Mucosa of rectum (tissue), 2 donors: ENCODE measurements at regions not wholly inside any gene's neighbourhood (a gene's known extent, or its start where the extent isn't known, plus 50 kb on each side); places are given as distances from the start of the nearest gene placed in this dataset.
"Not testable (repeated sequence)": the region's sequence is repeated elsewhere in the genome, so short reads cannot be mapped to it uniquely, and the experiment has no call there.

ENCODE experiments used
- H3K27ac ChIP-seq, 2 donors: one replicate each; pipeline ENCODE4 v1.7.0; 2013; ENCODE audit warnings: inconsistent platforms in 2 of 2, low read depth in 2 of 2, low read length in 2 of 2
- H3K27me3 ChIP-seq, 2 donors: one replicate each; pipeline ENCODE4 v1.7.0; 2013; ENCODE audit warnings: low read length in 2 of 2; ENCODE audit not compliant: control insufficient read depth in 2 of 2, insufficient read depth in 2 of 2
- H3K36me3 ChIP-seq, 2 donors: one replicate each; pipeline ENCODE4 v1.7.0; 2013; ENCODE audit warnings: low read length in 2 of 2; ENCODE audit not compliant: control insufficient read depth in 2 of 2, insufficient read depth in 2 of 2
- H3K4me1 ChIP-seq, 2 donors: one replicate each; pipeline ENCODE4 v1.7.0; 2013; ENCODE audit warnings: low read length in 2 of 2, mild to moderate bottlenecking in 1 of 2; ENCODE audit not compliant: control insufficient read depth in 2 of 2, insufficient read depth in 2 of 2
- H3K4me3 ChIP-seq, 2 donors: one replicate each; pipeline ENCODE4 v1.7.0; 2013; ENCODE audit warnings: low read length in 2 of 2
- H3K9ac ChIP-seq, 2 donors: one replicate each; pipeline ENCODE4 v1.7.0; 2013; ENCODE audit warnings: low read length in 2 of 2, low read depth in 1 of 2, mild to moderate bottlenecking in 1 of 2
- H3K9me3 ChIP-seq, 2 donors: one replicate each; pipeline ENCODE4 v1.7.0; 2013; ENCODE audit warnings: low read length in 2 of 2; ENCODE audit not compliant: control insufficient read depth in 2 of 2
- donor health status: healthy.
- donor health status: Normal muscosa, but diverticular disease.

DNA sequence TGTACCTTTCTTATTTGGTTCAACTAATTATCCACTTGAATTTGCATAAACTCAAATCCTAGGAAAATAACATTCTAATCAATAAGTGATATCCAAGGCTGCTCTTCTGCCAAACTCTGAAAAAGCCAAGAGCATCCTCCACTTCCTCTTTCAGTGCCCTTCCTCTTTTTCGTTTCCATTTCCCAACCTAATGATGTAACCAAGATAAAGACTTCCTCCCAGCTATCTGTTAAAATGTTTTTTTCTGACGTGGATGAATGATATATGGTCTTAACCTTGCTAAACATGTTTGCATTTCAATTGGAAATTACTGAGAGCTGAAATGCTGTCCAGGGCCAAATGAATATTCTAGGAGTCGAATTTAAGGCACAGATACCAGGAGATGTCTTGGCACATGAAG is 459.5 kb upstream of the PDE3A start:
- Histone ChIP-seq H3K9ac (no peak overlapping the region), H3K9me3 (no peaks in the 10 kb centered on the region), H3K4me3 (no peak overlapping the region), H3K27me3 (no peaks in the 10 kb centered on the region), H3K27ac (no peak overlapping the region), H3K4me1 (no peaks in the 10 kb centered on the region), H3K36me3 (no peaks in the 10 kb centered on the region)

DNA sequence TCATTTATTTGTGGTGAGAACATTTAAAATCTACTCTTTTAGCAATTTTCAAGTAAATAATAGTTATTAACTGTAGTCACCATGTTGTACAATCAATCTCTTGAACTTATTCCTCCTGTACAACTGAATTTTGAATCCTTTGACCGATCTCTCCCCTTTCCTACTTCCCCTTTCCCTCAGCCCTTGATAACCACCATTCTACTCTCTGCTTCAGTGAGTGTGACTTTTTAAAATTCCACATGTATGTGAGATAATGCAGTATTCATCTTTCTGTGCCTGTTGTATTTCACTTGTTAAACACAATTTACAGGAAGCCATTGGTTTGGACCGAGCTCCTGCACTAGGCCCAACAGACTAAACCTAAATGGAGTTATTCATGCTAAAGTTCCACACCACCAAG is 458.9 kb upstream of the PDE3A start:
- Histone ChIP-seq H3K4me3 (no peak overlapping the region), H3K36me3 (no peaks in the 10 kb centered on the region), H3K9me3 (no peaks in the 10 kb centered on the region), H3K4me1 (no peaks in the 10 kb centered on the region), H3K9ac (no peak overlapping the region), H3K27ac (no peak overlapping the region), H3K27me3 (no peaks in the 10 kb centered on the region)

DNA sequence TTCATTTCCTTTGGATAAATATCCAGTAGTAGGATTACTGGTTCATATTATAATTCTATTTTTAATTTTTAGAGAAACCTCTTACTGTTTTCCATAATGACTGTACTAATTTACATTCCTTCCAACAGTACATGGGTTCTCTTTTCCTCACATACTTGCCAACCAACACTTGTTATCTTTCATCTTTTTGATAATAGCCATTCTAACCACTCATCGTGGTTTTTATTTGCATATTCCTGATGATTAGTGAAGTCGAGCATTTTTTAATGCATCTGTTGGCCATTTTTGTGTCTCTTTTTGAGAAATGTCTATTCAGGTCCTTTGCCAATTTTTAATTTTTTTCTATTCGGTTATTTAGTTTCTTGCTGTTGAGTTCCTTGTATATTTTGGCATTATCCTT is 457.7 kb upstream of the PDE3A start:
- Histone ChIP-seq H3K27ac (no peak overlapping the region), H3K36me3 (no peaks in the 10 kb centered on the region), H3K27me3 (no peaks in the 10 kb centered on the region), H3K4me1 (no peaks in the 10 kb centered on the region), H3K4me3 (no peak overlapping the region), H3K9me3 (no peaks in the 10 kb centered on the region), H3K9ac (no peak overlapping the region)

DNA sequence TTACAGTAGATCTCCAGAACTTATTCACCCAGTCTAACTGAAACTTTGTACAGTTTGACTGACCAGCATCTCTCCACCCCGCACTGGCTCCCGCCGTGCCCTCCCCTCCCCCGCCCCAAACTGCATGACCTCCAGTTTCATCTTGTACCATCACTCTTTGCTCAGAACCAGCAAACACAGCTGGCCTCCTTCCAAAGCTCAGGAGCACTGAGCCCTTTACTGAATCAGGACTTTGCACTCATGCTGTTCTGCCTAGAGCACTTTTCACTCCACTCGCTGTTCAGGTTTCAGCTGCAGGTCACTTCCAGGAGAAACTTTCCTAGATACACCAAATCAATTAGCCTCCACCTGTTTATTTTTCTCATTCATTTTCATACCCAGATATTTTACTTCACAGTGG is 455.3 kb upstream of the PDE3A start:
- Histone ChIP-seq H3K27me3 (no peaks in the 10 kb centered on the region), H3K4me1 (no peaks in the 10 kb centered on the region)

DNA sequence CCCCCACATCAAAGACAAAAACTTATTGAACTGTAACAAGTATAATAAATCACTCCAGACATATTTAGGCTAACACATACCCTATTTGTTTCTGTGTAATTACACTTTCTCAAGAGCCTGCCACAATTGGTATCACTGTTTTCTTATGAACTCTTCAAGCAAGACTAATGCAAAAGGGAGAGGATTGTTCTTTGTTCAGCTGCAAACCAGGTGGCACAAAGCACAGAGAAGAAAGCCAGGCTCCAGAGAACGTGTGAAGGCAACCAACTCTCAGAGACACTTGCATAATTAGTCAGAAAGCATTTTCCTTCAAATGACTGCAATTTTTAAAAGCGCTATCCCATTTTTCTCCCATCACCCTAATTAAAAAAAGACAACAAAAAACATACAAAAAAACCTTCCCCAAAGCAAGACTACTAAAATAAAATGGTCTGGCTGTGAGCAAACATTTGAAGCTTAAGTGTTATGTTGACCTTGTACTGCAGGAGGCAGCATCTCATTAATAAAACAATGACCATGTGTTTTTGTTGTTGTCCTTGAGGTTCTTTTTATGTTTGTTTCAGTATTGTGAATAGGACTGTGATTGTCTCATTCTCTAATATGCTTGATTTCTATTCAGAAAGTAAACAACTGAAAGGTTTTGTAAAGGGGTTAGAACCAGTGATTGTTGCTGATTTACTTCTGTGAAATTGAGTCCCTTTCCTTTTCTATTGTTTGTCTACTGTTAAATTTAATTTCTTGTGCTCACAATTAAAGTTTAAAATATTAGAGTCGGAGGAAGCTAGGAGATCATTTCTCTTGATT is 452.7 kb upstream of the PDE3A start:
- no peak overlapping the region for H3K4me3 ChIP-seq
- no peaks in the 10 kb centered on the region for H3K4me1 ChIP-seq

More for the DNA sequence above, 455.3 kb upstream of the PDE3A start:
- no peaks in the 10 kb centered on the region for H3K36me3 ChIP-seq
- no peaks in the 10 kb centered on the region for H3K9me3 ChIP-seq
- no peak overlapping the region for H3K27ac ChIP-seq
- no peak overlapping the region for H3K4me3 ChIP-seq
- H3K9ac ChIP-seq: no peak overlapping the region

DNA sequence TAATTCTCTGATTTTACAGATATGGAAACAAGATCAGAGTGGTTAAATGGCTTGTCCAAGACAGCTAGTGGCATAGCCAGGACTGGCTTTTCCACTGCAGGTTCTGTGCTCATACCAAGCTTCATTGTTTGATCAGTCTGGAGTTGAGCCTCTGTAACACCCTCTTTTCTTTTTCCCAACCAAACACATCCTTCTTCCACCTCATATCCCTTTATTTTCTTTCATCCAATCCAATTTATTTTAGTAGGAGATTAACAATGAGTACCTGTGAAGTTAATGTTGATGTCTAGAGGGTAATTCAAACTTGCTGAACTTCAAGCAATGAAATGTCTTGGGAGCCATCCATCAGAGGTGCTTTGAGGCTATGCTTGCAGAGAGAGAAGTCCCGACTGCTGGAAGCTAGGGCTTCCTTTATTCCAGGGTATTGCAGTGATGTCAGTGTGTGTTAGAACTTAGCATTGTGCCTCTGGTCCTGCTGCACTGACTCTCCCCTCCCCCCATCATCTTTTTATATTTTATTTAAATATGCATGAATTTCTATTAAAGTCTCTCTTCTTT is 452.1 kb upstream of the PDE3A start:
- no peaks in the 10 kb centered on the region for H3K9me3 ChIP-seq
- H3K36me3 ChIP-seq: no peaks in the 10 kb centered on the region
- no peaks in the 10 kb centered on the region for H3K27me3 ChIP-seq
- H3K4me3 ChIP-seq: no peak overlapping the region
- no peak overlapping the region for H3K27ac ChIP-seq
- no peak overlapping the region for H3K9ac ChIP-seq
- no peaks in the 10 kb centered on the region for H3K4me1 ChIP-seq

More for the DNA sequence above, 452.7 kb upstream of the PDE3A start:
- Histone ChIP-seq H3K9me3 (no peaks in the 10 kb centered on the region), H3K27ac (no peak overlapping the region), H3K36me3 (no peaks in the 10 kb centered on the region), H3K9ac (no peak overlapping the region), H3K27me3 (no peaks in the 10 kb centered on the region)

DNA sequence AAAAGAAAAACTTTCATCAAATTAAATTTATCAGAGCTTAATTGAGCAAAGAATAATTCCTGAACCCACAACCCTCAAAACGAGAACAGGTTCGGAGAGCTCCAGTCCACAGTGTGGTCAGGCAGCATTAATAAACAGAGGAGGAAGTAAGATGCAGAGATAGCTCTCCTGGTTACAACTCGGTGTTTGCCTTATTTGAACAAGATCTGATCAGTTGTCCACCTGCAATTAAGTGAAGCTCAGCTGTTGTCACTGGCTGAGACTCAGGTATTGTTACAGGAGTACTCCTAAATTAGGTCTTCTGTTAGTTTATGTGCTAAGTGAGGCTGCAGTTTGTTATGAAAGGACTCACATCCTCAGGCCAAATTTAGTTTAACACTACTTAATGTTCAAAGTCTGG is 451.4 kb upstream of the PDE3A start:
- no peak overlapping the region for H3K27ac ChIP-seq
- no peak overlapping the region for H3K9ac ChIP-seq
- no peaks in the 10 kb centered on the region for H3K27me3 ChIP-seq

DNA sequence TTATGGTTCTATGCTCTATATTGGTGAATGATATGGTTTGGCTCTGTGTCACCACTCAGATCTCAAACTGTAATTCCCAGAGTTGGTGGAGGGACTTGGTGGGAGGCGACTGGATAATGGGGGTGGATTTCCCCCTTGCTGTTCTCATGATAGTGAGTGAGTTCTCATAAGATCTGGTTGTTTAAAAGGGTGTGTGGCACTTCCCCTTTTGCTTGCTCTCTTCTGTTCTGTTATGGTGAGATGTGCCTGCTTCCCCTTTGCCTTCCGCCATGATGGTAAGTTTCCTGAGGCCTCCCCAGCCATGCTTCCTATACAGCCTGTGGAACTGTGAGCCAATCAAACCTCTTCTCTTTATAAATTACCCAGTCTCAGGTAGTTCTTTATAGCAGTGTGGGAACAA is 446.6 kb upstream of the PDE3A start:
- not testable (repeated sequence) for H3K9me3 ChIP-seq, H3K9ac ChIP-seq, H3K27ac ChIP-seq

More for the DNA sequence above, 451.4 kb upstream of the PDE3A start:
- H3K36me3 ChIP-seq: no peaks in the 10 kb centered on the region
- H3K4me3 ChIP-seq: no peak overlapping the region
- no peaks in the 10 kb centered on the region for H3K4me1 ChIP-seq
- H3K9me3 ChIP-seq: no peaks in the 10 kb centered on the region

DNA sequence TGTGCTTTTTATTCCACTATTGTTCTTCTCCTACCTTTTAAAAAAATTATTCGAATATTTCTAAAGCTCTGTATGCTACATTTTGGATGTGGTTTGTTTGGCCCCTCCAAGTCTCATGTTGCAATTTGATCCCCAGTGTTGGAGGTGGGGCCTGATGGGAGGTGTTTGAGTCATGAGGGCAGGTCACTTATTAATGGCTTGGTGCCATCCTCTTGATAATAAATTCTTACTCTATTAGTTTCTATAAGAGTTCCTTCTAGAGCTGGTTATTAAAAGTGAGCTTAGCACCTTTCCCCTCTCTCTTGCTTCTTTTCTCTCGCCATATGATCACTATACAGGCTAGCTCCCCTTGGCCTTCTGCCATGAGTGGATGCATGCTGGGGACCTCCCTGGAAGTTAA is 445.6 kb upstream of the PDE3A start:
- no peak overlapping the region for H3K4me3 ChIP-seq
- H3K4me1 ChIP-seq: no peaks in the 10 kb centered on the region
- H3K27me3 ChIP-seq: no peaks in the 10 kb centered on the region
- no peaks in the 10 kb centered on the region for H3K9me3 ChIP-seq
- H3K36me3 ChIP-seq: no peaks in the 10 kb centered on the region
- H3K9ac ChIP-seq: no peak overlapping the region
- H3K27ac ChIP-seq: no peak overlapping the region

More for the DNA sequence above, 446.6 kb upstream of the PDE3A start:
- H3K36me3 ChIP-seq, H3K4me3 ChIP-seq, H3K4me1 ChIP-seq, H3K27me3 ChIP-seq: not testable (repeated sequence)

DNA sequence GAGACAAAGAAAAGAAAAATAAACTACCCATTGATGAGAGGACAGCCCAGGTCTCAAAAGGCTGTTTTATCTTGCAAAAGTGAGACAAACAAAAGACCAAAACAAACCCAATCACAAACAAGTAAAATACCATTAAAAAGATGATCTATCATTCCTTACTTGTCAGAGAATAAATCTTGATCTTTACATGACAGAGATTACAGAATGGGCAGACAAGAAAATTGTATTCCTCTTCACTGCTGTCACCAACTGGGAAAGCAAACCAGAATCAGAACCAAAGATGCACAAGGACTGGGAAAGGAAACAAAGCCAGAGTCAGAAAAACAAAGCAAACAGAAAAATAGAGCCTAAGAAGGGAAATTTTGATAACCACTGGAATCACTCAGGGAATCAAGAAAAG is 444.0 kb upstream of the PDE3A start:
- no peak overlapping the region for H3K27ac ChIP-seq
- no peak overlapping the region for H3K4me3 ChIP-seq
- H3K4me1 ChIP-seq: no peaks in the 10 kb centered on the region
- no peaks in the 10 kb centered on the region for H3K9me3 ChIP-seq
- H3K27me3 ChIP-seq: no peaks in the 10 kb centered on the region
- no peak overlapping the region for H3K9ac ChIP-seq
- H3K36me3 ChIP-seq: no peaks in the 10 kb centered on the region
